B cell (primary cell): ENCODE measurements at regions not wholly inside any gene's neighbourhood (a gene's known extent, or its start where the extent isn't known, plus 50 kb on each side); places are given as distances from the start of the nearest gene placed in this dataset.

Experiments used
- ATAC-seq: fragments of 200-7000 bp; cut with Tn5 transposase; one replicate; pipeline ENCODE4 v1.10.0; 2021; ENCODE audit warnings: low read depth, mild to moderate bottlenecking, moderate number of reproducible peaks, moderate library complexity
- CTCF ChIA-PET: fragments of 350-600 bp; sonication (Branson Sonifier 250); formaldehyde crosslinking; loops from one replicate; lab custom pipeline; 2021; ENCODE audit warnings: antibody characterized with exemption, inconsistent platforms; lab: Charles Lee
- POLR2A ChIA-PET: fragments of 350-600 bp; sonication (Branson Sonifier 250); formaldehyde crosslinking; loops from one replicate; lab custom pipeline; 2021; ENCODE audit warnings: antibody characterized with exemption; lab: Charles Lee
- DNase-seq: peaks from one replicate; pipeline ENCODE4 v3.0.0; 2013
- H2AFZ ChIP-seq: 2 replicates; pipeline ENCODE4 v1.6.1; 2012; ENCODE audit warnings: mild to moderate bottlenecking, low read depth, low read length; ENCODE audit not compliant: insufficient read depth, poor library complexity, severe bottlenecking
- H3K27ac ChIP-seq, 2 donors: 1 replicate in 1 of 2; 2 replicates in 1 of 2; pipeline ENCODE4 v1.5.1; 2012 to 2013; ENCODE audit warnings: low read length in 2 of 2, mild to moderate bottlenecking in 2 of 2, moderate library complexity in 1 of 2
- H3K27me3 ChIP-seq, 4 experiments: fragments of 200-600 bp in 1 of 4; sonication (generic) in 1 of 4; replicated peaks in 1 of 4; 1 replicate in 2 of 4; 2 replicates in 2 of 4; pipeline versions ENCODE4 v1.6.1 to v1.7.0; 2013 to 2016; ENCODE audit warnings: low read length in 3 of 4, mild to moderate bottlenecking in 2 of 4, mixed read lengths in 1 of 4, moderate library complexity in 1 of 4; ENCODE audit not compliant: insufficient read depth in 4 of 4, control insufficient read depth in 3 of 4; ENCODE audit errors: control extremely low read depth in 1 of 4
- H3K36me3 ChIP-seq, 2 experiments: replicated peaks in 1 of 2; 1 replicate in 1 of 2; 2 replicates in 1 of 2; pipeline versions ENCODE4 v1.6.1 to v1.7.1; 2013; ENCODE audit warnings: low read length in 1 of 2; ENCODE audit not compliant: insufficient read depth in 2 of 2, control insufficient read depth in 1 of 2; ENCODE audit errors: control extremely low read depth in 1 of 2, extremely low read depth in 1 of 2
- H3K4me1 ChIP-seq, 2 donors: fragments of 200-600 bp in 1 of 2; sonication (generic) in 1 of 2; 1 replicate in 1 of 2; 2 replicates in 1 of 2; pipeline versions ENCODE4 v1.5.1 to v1.6.1; 2013 to 2017; ENCODE audit warnings: low read length in 2 of 2; ENCODE audit not compliant: control insufficient read depth in 2 of 2, insufficient read depth in 2 of 2
- H3K4me2 ChIP-seq: replicated peaks from 2 replicates; pipeline ENCODE3; 2012; ENCODE audit warnings: mild to moderate bottlenecking, low read depth, low read length; ENCODE audit not compliant: poor library complexity, severe bottlenecking
- H3K4me3 ChIP-seq, 5 experiments: fragments of 200-600 bp in 1 of 5; sonication (generic) in 1 of 5; 1 replicate in 3 of 5; 2 replicates in 2 of 5; pipeline versions ENCODE4 v1.5.1 to v1.7.0; 2011 to 2016; ENCODE audit warnings: low read length in 4 of 5, mild to moderate bottlenecking in 4 of 5, low read depth in 2 of 5, control low read depth in 1 of 5, moderate library complexity in 1 of 5; ENCODE audit not compliant: insufficient read depth in 1 of 5; ENCODE audit errors: control extremely low read depth in 1 of 5, extremely low read depth in 1 of 5
- H3K79me2 ChIP-seq: fragments of 200-600 bp; sonication (generic); one replicate; pipeline ENCODE4 v1.6.0; 2016; ENCODE audit warnings: low read length; ENCODE audit not compliant: control insufficient read depth, insufficient read depth
- H3K9ac ChIP-seq: fragments of 200-600 bp; sonication (generic); 2 replicates; pipeline ENCODE4 v1.6.1; 2017; ENCODE audit warnings: mild to moderate bottlenecking, low read length, moderate library complexity
- H3K9me3 ChIP-seq, 3 donors: one replicate each; pipeline versions ENCODE4 v1.6.1 to v1.7.1; 2013; ENCODE audit warnings: low read length in 2 of 3; ENCODE audit not compliant: control insufficient read depth in 2 of 3, insufficient read depth in 1 of 3; ENCODE audit errors: control extremely low read depth in 1 of 3
- H4K20me1 ChIP-seq: 2 replicates; pipeline ENCODE4 v1.6.0; 2012; ENCODE audit warnings: mild to moderate bottlenecking, low read length; ENCODE audit not compliant: insufficient read depth, control insufficient read depth, poor library complexity, severe bottlenecking
- H3K27ac Mint-ChIP-seq: one replicate; pipeline ENCODE4 v1.8.0; 2021; ENCODE audit warnings: mixed read lengths
- H3K27me3 Mint-ChIP-seq: one replicate; pipeline ENCODE4 v1.8.0; 2021; ENCODE audit warnings: mixed read lengths
- H3K4me1 Mint-ChIP-seq: one replicate; pipeline ENCODE4 v1.8.0; 2021; ENCODE audit warnings: mixed read lengths
- H3K4me3 Mint-ChIP-seq: one replicate; pipeline ENCODE4 v1.8.0; 2021; ENCODE audit warnings: mixed read lengths
- H3K9me3 Mint-ChIP-seq: one replicate; pipeline ENCODE4 v1.8.0; 2022; ENCODE audit warnings: mixed read lengths; ENCODE audit not compliant: insufficient read depth
- CTCF ChIP-seq: fragments of 200-600 bp; IDR thresholded peaks from one replicate; pipeline ENCODE4 v1.8.0; 2022; ENCODE audit warnings: antibody characterized with exemption, mild to moderate bottlenecking
- EZH2 ChIP-seq: IDR thresholded peaks from 2 replicates; pipeline ENCODE4 v1.6.1; 2012; ENCODE audit warnings: borderline replicate concordance, low read depth, mild to moderate bottlenecking, moderate library complexity, low read length; ENCODE audit not compliant: insufficient read depth, poor library complexity, severe bottlenecking
- intact Hi-C: fragments of 100-400 bp; cut with micrococcal nuclease; formaldehyde crosslinking; loops from one replicate; pipeline ENCODE4 v1.10.0; 2022

GRCh38 chr4:63493265-63493664 is 916.0 kb downstream of the TECRL start:
- no peak overlapping the region for H3K4me3 ChIP-seq
- H3K9me3 Mint-ChIP-seq, result peaks cover 5% of the 10 kb centered on the region
- no peak overlapping the region for H3K4me2 ChIP-seq
- intact Hi-C loops, result no loop called here
- ChIA-PET POLR2A (no interaction called here), CTCF (no interaction called here)
- H3K4me1 ChIP-seq, result no peaks in the 10 kb centered on the region
- TF ChIP-seq CTCF (no peak), EZH2 (no peak)
- no peaks in the 10 kb centered on the region for H3K36me3 ChIP-seq
- ATAC-seq (no peak), DNase-seq (no peak)
- no peak overlapping the region for H3K27ac Mint-ChIP-seq
- H2AFZ ChIP-seq, result no peak overlapping the region
- no peaks in the 10 kb centered on the region for H3K27me3 ChIP-seq
- H3K9ac ChIP-seq, result no peak overlapping the region
- H3K27me3 Mint-ChIP-seq, result no peaks in the 10 kb centered on the region
- no peaks in the 10 kb centered on the region for H3K4me1 Mint-ChIP-seq
- H3K27ac ChIP-seq, result no peak overlapping the region
- no peak overlapping the region for H3K4me3 Mint-ChIP-seq
- H3K79me2 ChIP-seq, result no peaks in the 10 kb centered on the region
- no peaks in the 10 kb centered on the region for H4K20me1 ChIP-seq
- H3K9me3 ChIP-seq, result no peaks in the 10 kb centered on the region

DNA sequence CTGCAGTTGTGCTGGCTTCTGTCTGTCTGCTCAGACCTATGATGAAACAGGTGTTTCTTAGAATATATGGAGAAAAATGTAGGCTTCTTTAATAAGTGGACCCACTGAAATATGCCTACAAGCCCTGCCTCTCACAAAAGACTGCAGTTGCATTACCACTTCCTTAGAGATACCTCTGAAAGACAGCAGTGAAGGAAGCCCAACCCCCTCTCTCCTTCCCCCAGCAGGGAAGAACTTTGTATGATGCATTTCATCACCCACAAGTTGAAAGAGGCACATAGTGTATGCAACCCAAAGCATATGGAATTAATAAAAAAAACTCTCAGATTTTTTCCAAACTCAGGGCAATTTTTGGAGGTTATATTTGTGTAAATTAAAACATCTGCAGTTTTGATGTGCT is 916.7 kb downstream of the TECRL start:
- Histone ChIP-seq H3K27me3 (no peaks in the 10 kb centered on the region), H3K9ac (no peak overlapping the region), H3K9me3 (no peaks in the 10 kb centered on the region), H3K4me2 (no peak overlapping the region), H3K27ac (no peak overlapping the region), H2AFZ (no peak overlapping the region), H3K4me3 (no peak overlapping the region), H3K4me1 (no peaks in the 10 kb centered on the region), H3K36me3 (no peaks in the 10 kb centered on the region), H4K20me1 (no peaks in the 10 kb centered on the region), H3K79me2 (no peaks in the 10 kb centered on the region)
- no peak overlapping the region for H3K4me3 Mint-ChIP-seq
- no peak overlapping the region for H3K27ac Mint-ChIP-seq
- no peaks in the 10 kb centered on the region for H3K4me1 Mint-ChIP-seq
- intact Hi-C loops, result no loop called here
- H3K27me3 Mint-ChIP-seq, result no peaks in the 10 kb centered on the region
- DNase-seq (no peak), ATAC-seq (no peak)
- TF ChIP-seq CTCF (no peak), EZH2 (no peak)
- ChIA-PET CTCF (no interaction called here), POLR2A (no interaction called here)
- peaks cover 5% of the 10 kb centered on the region for H3K9me3 Mint-ChIP-seq
